Liver (tissue), 3 donors: ENCODE measurements at regions not wholly inside any gene's neighbourhood (a gene's known extent, or its start where the extent isn't known, plus 50 kb on each side); places are given as distances from the start of the nearest gene placed in this dataset.

Source experiments
- TAF1 ChIP-seq: conservative IDR thresholded peaks from 2 replicates; pipeline ENCODE4 v1.6.1; 2016; ENCODE audit warnings: antibody characterized with exemption, mild to moderate bottlenecking
- TF ChIP-seq, protein P1 (sequence below): fragments of 150-350 bp; IDR thresholded peaks from 2 replicates; pipeline ENCODE4 v1.5.1; 2017; ENCODE audit warnings: improper control_type of control experiment, low read depth, low read length; ENCODE audit not compliant: missing input control
- donor health status: healthy.
- donor health status: healthy.

- TF ChIP-seq, protein P1, sequence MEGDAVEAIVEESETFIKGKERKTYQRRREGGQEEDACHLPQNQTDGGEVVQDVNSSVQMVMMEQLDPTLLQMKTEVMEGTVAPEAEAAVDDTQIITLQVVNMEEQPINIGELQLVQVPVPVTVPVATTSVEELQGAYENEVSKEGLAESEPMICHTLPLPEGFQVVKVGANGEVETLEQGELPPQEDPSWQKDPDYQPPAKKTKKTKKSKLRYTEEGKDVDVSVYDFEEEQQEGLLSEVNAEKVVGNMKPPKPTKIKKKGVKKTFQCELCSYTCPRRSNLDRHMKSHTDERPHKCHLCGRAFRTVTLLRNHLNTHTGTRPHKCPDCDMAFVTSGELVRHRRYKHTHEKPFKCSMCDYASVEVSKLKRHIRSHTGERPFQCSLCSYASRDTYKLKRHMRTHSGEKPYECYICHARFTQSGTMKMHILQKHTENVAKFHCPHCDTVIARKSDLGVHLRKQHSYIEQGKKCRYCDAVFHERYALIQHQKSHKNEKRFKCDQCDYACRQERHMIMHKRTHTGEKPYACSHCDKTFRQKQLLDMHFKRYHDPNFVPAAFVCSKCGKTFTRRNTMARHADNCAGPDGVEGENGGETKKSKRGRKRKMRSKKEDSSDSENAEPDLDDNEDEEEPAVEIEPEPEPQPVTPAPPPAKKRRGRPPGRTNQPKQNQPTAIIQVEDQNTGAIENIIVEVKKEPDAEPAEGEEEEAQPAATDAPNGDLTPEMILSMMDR = no peak
- TF ChIP-seq TAF1 = no peak
Observed at GRCh38 chr4:10347815-10348214, 109.4 kb downstream of the ZNF518B start.
